ENCODE measurements at regions not wholly inside any gene's neighbourhood (a gene's known extent, or its start where the extent isn't known, plus 50 kb on each side); places are given as distances from the start of the nearest gene placed in this dataset.

- TF ChIP-seq CTCF (conservative IDR thresholded peaks at IDR 0.05; ENCODE audit: low read length) (no peak), EZH2phosphoT487 (IDR thresholded peaks at IDR 0.05; ENCODE audit: borderline replicate concordance, low read depth, low read length) (no peak)
Observed at GRCh38 chr9:13361076-13361475, 81.6 kb upstream of the MPDZ start.

Data from OCI-LY7 (cell line).